GM10266 (cell line): ENCODE measurements at regions not wholly inside any gene's neighbourhood (a gene's known extent, or its start where the extent isn't known, plus 50 kb on each side); places are given as distances from the start of the nearest gene placed in this dataset.
"Not testable (repeated sequence)": the region's sequence is repeated elsewhere in the genome, so short reads cannot be mapped to it uniquely, and the experiment has no call there.

ENCODE experiments used
- DNase-seq: peaks from one replicate; pipeline ENCODE4 v3.0.0; 2012; ENCODE audit errors: extremely low spot score
- CTCF ChIP-seq: IDR thresholded peaks from 2 replicates; pipeline ENCODE4 v1.5.1; 2012; ENCODE audit warnings: mild to moderate bottlenecking, low read depth; ENCODE audit not compliant: control insufficient read depth, insufficient read depth; ENCODE audit errors: missing control alignments

- no peak for DNase-seq
- TF ChIP-seq CTCF: no peak
Observed at GRCh38 chr1:72371259-72372035, 89.1 kb upstream of the NEGR1 start.

- not testable (repeated sequence) for DNase-seq
Observed at GRCh38 chr1:72370836-72371235, 88.5 kb upstream of the NEGR1 start.

- DNase-seq: no peak
- TF ChIP-seq CTCF: no peak
Observed at GRCh38 chr1:72369069-72369757, 86.9 kb upstream of the NEGR1 start.

GRCh38 chr1:72366466-72366865, 84.1 kb upstream of the NEGR1 start:
- no peak for TF ChIP-seq CTCF
- DNase-seq: no peak

GRCh38 chr1:72365693-72366092, 83.4 kb upstream of the NEGR1 start:
- TF ChIP-seq CTCF: no peak
- no peak for DNase-seq

GRCh38 chr1:72362538-72362937, 80.2 kb upstream of the NEGR1 start:
- no peak for DNase-seq
- no peak for TF ChIP-seq CTCF

GRCh38 chr1:72357411-72357810, 75.1 kb upstream of the NEGR1 start:
- TF ChIP-seq CTCF: no peak
- no peak for DNase-seq
